ENCODE measurements at regions not wholly inside any gene's neighbourhood (a gene's known extent, or its start where the extent isn't known, plus 50 kb on each side); places are given as distances from the start of the nearest gene placed in this dataset.

GRCh38 chr18:59813942-59814341 lies 85.9 kb upstream of the PMAIP1 start:
- Histone ChIP-seq H3K9me3 (ENCODE audit: low read depth) (no peaks in the 10 kb centered on the region), H3K4me1 (ENCODE audit: insufficient read depth) (peaks cover 14% of the 10 kb centered on the region), H3F3A (ENCODE audit: insufficient read depth) (peaks cover 18% of the 10 kb centered on the region; the same call in 1 of the 2 replicates), H3K9ac (0 out of 2 replicates have a peak overlapping the region, but pooled peaks have one; percentile 50), H3K4me2 (ENCODE audit: unreplicated experiment) (no peak overlapping the region), H3K79me2 (ENCODE audit: insufficient read depth) (no peaks in the 10 kb centered on the region), H2AFZ (peak overlapping the region; percentile 78), H4K20me1 (ENCODE audit: insufficient read depth) (no peaks in the 10 kb centered on the region), H3K27me3 (replicated peaks; ENCODE audit: insufficient read depth) (no peaks in the 10 kb centered on the region), H3K9me2 (ENCODE audit: insufficient read depth) (no peaks in the 10 kb centered on the region; the same call in 1 of the 2 replicates), H3K4me3 (no peak overlapping the region), H3K27ac (peak overlapping the region; percentile 85), H3K36me3 (ENCODE audit: low read depth) (no peaks in the 10 kb centered on the region)
- in situ Hi-C loops (cut with MboI) = loop anchor here (10.0 to 25.0 kb wide), 3 partner anchors 69 to 577 kb away; no protein-coding TSS in a partner anchor
- WGBS, 2 experiments (ENCODE audit: low coverage in 1 of 2, low lambda C conversion rate in 2 of 2, missing lambda C conversion rate in 2 of 2) = 15 to 24% methylated on average over 1 of the region's 1 CpG
- no peak for TF ChIP-seq EZH2phosphoT487 (IDR thresholded peaks at IDR 0.05; ENCODE audit: insufficient read depth, low read depth)
- no peak for TF ChIP-seq EZH2 (IDR thresholded peaks at IDR 0.05; ENCODE audit: insufficient read depth, poor library complexity, severe bottlenecking)
- DNase-seq = no peak

- no peak for DNase-seq
- no peak overlapping the region for H3K4me3 ChIP-seq
- H3F3A ChIP-seq (ENCODE audit: insufficient read depth) = peaks cover 18% of the 10 kb centered on the region; the same call in 1 of the 2 replicates
- no peaks in the 10 kb centered on the region for H3K27me3 ChIP-seq (replicated peaks; ENCODE audit: insufficient read depth)
- no peaks in the 10 kb centered on the region for H4K20me1 ChIP-seq (ENCODE audit: insufficient read depth)
- in situ Hi-C loops (cut with MboI) = loop anchor here (10.0 to 25.0 kb wide), 3 partner anchors 66 to 574 kb away; no protein-coding TSS in a partner anchor
- H3K79me2 ChIP-seq (ENCODE audit: insufficient read depth) = no peaks in the 10 kb centered on the region
- H3K4me2 ChIP-seq (ENCODE audit: unreplicated experiment) = no peak overlapping the region
- H3K36me3 ChIP-seq (ENCODE audit: low read depth) = no peaks in the 10 kb centered on the region
- H3K27ac ChIP-seq = no peak overlapping the region
- WGBS, 2 experiments (ENCODE audit: low coverage in 1 of 2, low lambda C conversion rate in 2 of 2, missing lambda C conversion rate in 2 of 2) = 47 to 55% methylated on average over 2 of the region's 2 CpGs
- no peak overlapping the region for H3K9ac ChIP-seq
- H3K9me2 ChIP-seq (ENCODE audit: insufficient read depth) = no peaks in the 10 kb centered on the region; the same call in 1 of the 2 replicates
- no peaks in the 10 kb centered on the region for H3K9me3 ChIP-seq (ENCODE audit: low read depth)
- peaks cover 14% of the 10 kb centered on the region for H3K4me1 ChIP-seq (ENCODE audit: insufficient read depth)
- H2AFZ ChIP-seq = no peak overlapping the region
- TF ChIP-seq EZH2 (IDR thresholded peaks at IDR 0.05; ENCODE audit: insufficient read depth, poor library complexity, severe bottlenecking) = no peak
Measured at GRCh38 chr18:59810735-59811520, 88.9 kb upstream of the PMAIP1 start.

GRCh38 chr18:59810183-59810582 lies 89.6 kb upstream of the PMAIP1 start:
- Histone ChIP-seq H4K20me1 (ENCODE audit: insufficient read depth) (no peaks in the 10 kb centered on the region), H3K4me1 (ENCODE audit: insufficient read depth) (peaks cover 13% of the 10 kb centered on the region), H3K9ac (no peak overlapping the region), H3K9me2 (ENCODE audit: insufficient read depth) (no peaks in the 10 kb centered on the region; the same call in 1 of the 2 replicates), H3K4me3 (no peak overlapping the region), H3K36me3 (ENCODE audit: low read depth) (no peaks in the 10 kb centered on the region), H3K9me3 (ENCODE audit: low read depth) (no peaks in the 10 kb centered on the region), H3K27me3 (replicated peaks; ENCODE audit: insufficient read depth) (no peaks in the 10 kb centered on the region), H3K4me2 (ENCODE audit: unreplicated experiment) (no peak overlapping the region), H2AFZ (no peak overlapping the region), H3F3A (ENCODE audit: insufficient read depth) (peaks cover 14% of the 10 kb centered on the region; the same call in 1 of the 2 replicates), H3K27ac (no peak overlapping the region), H3K79me2 (ENCODE audit: insufficient read depth) (no peaks in the 10 kb centered on the region)
- TF ChIP-seq EZH2 (IDR thresholded peaks at IDR 0.05; ENCODE audit: insufficient read depth, poor library complexity, severe bottlenecking) (no peak), EZH2phosphoT487 (IDR thresholded peaks at IDR 0.05; ENCODE audit: insufficient read depth, low read depth) (no peak)
- no peak for DNase-seq
- whole genome bisulfite sequencing, 2 experiments (ENCODE audit: low coverage in 1 of 2, low lambda C conversion rate in 2 of 2, missing lambda C conversion rate in 2 of 2) = 78 to 79% methylated on average over 6 of the region's 6 CpGs
- in situ Hi-C loops (cut with MboI) = loop anchor here (10.0 to 25.0 kb wide), 3 partner anchors 65 to 573 kb away; no protein-coding TSS in a partner anchor

- no peak overlapping the region for H2AFZ ChIP-seq
- no peak overlapping the region for H3K27ac ChIP-seq
- H3K9ac ChIP-seq = no peak overlapping the region
- no peaks in the 10 kb centered on the region for H3K9me3 ChIP-seq (ENCODE audit: low read depth)
- no peaks in the 10 kb centered on the region for H3F3A ChIP-seq (ENCODE audit: insufficient read depth)
- no peak overlapping the region for H3K4me2 ChIP-seq (ENCODE audit: unreplicated experiment)
- in situ Hi-C loops (cut with MboI) = loop anchor here (25.0 kb wide), 1 partner anchor 565 kb away; no protein-coding TSS in a partner anchor
- H3K4me1 ChIP-seq (ENCODE audit: insufficient read depth) = peaks cover 11% of the 10 kb centered on the region
- no peaks in the 10 kb centered on the region for H3K9me2 ChIP-seq (ENCODE audit: insufficient read depth)
- no peaks in the 10 kb centered on the region for H3K36me3 ChIP-seq (ENCODE audit: low read depth)
- no peaks in the 10 kb centered on the region for H3K79me2 ChIP-seq (ENCODE audit: insufficient read depth)
- H4K20me1 ChIP-seq (ENCODE audit: insufficient read depth) = no peaks in the 10 kb centered on the region
- TF ChIP-seq EZH2 (IDR thresholded peaks at IDR 0.05; ENCODE audit: insufficient read depth, poor library complexity, severe bottlenecking) = no peak
- TF ChIP-seq EZH2phosphoT487 (IDR thresholded peaks at IDR 0.05; ENCODE audit: insufficient read depth, low read depth) = no peak
- WGBS, 2 experiments (ENCODE audit: low coverage in 1 of 2, low lambda C conversion rate in 2 of 2, missing lambda C conversion rate in 2 of 2) = 79 to 80% methylated on average over 7 of the region's 7 CpGs
- no peak overlapping the region for H3K4me3 ChIP-seq
- DNase-seq = no peak
- no peaks in the 10 kb centered on the region for H3K27me3 ChIP-seq (replicated peaks; ENCODE audit: insufficient read depth)
Measured at GRCh38 chr18:59802031-59802430, 97.8 kb upstream of the PMAIP1 start.

All from GM23248 (cell line).